GM12874 (cell line): ENCODE measurements at regions not wholly inside any gene's neighbourhood (a gene's known extent, or its start where the extent isn't known, plus 50 kb on each side); places are given as distances from the start of the nearest gene placed in this dataset.

Source experiments
- TF ChIP-seq, protein P1 (sequence below): IDR thresholded peaks from 2 replicates; pipeline ENCODE4 v1.5.1; 2011; ENCODE audit warnings: low read depth, mild to moderate bottlenecking, control low read depth, low read length, moderate library complexity; ENCODE audit not compliant: insufficient read depth

DNA sequence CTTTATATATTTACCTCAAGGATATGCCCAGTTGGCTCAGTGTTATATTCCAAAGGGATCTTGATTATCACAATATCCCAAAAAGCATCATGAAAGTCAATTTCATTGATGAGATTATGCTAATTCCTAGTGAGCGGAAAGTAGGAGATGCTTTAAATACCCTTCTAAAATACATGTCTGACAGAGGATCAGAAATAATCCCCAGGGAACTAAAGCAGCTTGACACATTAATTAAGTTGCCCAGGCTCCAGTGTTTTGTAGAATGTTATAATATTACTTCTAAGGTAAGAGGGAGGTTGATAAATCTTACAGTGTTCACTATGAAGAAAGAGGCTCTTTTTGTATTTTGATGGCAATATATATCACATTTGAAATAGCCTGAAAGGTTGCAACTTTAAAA lies 767.5 kb upstream of the ROBO1 start:
- TF ChIP-seq, protein P1, sequence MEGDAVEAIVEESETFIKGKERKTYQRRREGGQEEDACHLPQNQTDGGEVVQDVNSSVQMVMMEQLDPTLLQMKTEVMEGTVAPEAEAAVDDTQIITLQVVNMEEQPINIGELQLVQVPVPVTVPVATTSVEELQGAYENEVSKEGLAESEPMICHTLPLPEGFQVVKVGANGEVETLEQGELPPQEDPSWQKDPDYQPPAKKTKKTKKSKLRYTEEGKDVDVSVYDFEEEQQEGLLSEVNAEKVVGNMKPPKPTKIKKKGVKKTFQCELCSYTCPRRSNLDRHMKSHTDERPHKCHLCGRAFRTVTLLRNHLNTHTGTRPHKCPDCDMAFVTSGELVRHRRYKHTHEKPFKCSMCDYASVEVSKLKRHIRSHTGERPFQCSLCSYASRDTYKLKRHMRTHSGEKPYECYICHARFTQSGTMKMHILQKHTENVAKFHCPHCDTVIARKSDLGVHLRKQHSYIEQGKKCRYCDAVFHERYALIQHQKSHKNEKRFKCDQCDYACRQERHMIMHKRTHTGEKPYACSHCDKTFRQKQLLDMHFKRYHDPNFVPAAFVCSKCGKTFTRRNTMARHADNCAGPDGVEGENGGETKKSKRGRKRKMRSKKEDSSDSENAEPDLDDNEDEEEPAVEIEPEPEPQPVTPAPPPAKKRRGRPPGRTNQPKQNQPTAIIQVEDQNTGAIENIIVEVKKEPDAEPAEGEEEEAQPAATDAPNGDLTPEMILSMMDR, result no peak

DNA sequence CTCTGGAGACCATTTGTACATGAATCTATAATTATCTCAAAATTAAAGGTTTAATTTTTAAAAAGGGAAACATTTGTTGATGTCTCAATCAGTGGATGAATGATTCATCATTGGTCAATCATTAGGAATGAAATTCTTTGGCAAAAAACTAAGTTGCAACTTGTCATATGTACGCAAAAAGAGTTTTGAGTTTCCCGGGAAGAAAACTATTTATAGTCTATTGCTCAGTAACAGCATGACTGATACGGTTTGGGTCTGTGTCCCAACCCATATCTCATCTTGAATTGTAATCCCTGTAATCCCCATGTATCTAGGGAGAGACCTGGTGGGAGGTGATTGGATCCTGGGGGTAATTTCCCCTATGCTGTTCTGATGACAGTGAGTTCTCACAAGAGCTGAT lies 765.8 kb upstream of the ROBO1 start:
- TF ChIP-seq, protein P1, result no peak

DNA sequence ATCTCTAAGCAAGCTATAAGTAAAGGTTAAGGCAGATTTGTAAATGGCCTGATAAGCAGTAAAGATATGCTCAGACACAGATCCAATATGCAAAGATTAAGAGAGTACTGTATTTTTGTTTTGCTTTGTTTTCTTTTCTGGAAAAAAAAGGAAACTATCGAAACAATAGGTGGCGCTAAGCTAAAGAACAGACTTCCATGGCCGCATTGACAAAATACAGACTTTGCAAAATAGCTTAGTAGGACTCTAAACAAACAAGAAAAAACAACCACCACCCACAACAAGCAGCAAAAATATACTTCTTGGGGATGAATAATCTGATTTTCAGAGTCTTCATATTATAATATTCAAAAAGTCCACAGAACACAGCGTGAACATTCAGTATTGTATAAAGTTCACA lies 758.4 kb upstream of the ROBO1 start:
- TF ChIP-seq, protein P1, result no peak

DNA sequence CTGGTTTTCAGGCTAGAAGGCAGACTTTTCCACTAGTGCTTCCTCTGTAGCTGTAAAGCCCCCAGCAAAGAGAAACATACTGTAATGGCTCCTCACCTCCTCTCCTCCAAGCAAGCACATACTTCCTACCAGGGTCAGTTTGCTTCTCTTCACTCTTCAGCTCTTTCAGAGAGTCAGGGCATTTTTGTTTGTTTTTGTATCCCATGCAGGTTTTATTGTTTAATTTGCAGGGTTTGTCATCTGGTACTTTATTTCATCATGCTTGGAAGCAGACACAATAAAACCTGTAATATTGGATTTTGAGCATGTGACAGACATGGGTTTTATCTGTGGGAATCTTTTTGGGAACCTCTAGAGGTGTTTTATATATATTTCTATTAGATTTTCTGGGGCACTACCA lies 753.3 kb upstream of the ROBO1 start:
- TF ChIP-seq, protein P1, result no peak

DNA sequence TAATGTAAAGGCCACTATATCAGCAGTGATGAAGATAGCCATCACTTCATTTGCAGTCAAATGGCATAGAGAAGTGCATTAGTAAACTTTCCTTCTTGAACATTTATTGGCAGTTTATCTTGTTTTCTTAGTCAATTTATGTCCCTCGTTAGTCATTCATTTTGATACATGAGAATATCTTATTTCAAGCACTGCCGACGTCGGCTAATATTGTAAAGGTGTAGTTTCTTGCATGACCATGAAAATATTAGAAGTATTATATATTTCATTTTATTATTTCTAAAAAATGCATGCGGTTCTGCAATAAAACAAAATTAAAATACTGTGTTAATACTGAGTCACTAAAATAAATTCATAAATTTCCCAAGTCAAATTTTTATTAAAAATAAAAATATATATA lies 751.6 kb upstream of the ROBO1 start:
- TF ChIP-seq, protein P1, result no peak

DNA sequence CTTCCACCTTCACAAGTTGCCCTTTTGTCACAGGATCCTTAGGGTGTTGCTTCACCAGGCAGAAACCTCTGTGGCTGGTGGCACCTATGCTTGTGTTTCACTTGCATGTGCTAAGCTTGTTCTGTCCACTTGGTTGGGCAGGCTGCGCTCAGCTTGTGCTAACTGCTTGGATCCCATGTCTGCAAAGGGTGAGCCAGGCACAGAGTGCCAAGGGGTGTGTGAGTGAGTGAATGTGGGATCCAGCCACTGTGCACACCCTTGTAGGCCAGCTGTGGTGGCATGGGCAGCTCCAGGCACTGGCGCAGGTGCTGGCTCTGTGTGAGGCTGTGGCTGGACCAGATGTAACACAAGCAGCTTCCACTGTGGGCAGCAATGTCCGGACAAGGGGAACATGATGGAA lies 728.7 kb upstream of the ROBO1 start:
- TF ChIP-seq, protein P1, result no peak

DNA sequence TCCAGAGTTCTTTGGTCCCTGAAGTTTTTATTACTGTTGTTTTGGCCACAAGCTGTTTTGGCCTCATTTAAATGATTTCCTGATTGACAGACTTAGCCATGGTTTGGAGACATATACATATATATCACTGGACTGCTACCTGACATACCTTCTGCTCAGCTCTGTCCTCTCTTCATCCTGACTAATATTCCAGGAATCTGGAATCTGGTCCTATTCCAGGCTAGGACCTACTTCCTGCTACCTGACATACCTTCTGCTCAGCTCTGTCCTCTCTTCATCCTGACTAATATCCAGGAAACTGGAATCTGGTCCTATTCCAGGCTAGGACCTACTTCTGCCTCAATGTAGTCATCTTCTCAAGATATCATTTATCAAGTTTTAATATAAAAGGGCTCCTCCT lies 724.4 kb upstream of the ROBO1 start:
- TF ChIP-seq, protein P1, result no peak

DNA sequence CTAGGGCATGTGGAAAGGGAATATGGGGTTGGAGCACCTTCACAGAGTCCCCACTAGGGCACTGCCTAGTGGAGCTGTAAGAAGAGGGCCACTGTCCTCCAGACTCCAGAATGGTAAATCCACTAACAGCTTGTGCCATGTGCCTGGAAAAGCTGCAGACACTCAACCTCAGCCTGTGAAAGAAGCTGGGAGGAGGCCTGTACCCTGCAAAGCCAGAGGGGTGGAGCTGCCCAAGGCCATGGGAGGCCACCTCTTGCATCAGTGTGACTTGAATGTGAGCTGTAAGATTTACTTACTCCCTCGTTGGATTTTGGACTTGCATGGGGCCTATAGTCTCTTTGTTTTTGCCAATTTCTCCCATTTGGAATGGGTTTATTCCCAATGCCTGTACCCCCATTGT lies 705.2 kb upstream of the ROBO1 start:
- TF ChIP-seq, protein P1, result no peak
